CD4-positive, alpha-beta T cell (primary cell): ENCODE measurements at regions not wholly inside any gene's neighbourhood (a gene's known extent, or its start where the extent isn't known, plus 50 kb on each side); places are given as distances from the start of the nearest gene placed in this dataset.

Experiments used
- ATAC-seq: fragments of 200-7000 bp; cut with Tn5 transposase; one replicate; pipeline ENCODE4 v1.10.0; 2022; ENCODE audit warnings: mild to moderate bottlenecking; ENCODE audit not compliant: poor library complexity
- CTCF ChIA-PET: fragments of 350-600 bp; sonication (Branson Sonifier 250); formaldehyde crosslinking; loops from one replicate; lab custom pipeline; 2021; ENCODE audit warnings: antibody characterized with exemption, inconsistent platforms; lab: Charles Lee
- POLR2A ChIA-PET: fragments of 350-600 bp; sonication (Branson Sonifier 250); formaldehyde crosslinking; loops from one replicate; lab custom pipeline; 2021; ENCODE audit warnings: antibody characterized with exemption, inconsistent platforms; lab: Charles Lee
- DNase-seq, 14 experiments: peaks; one replicate each; pipeline ENCODE4 v3.0.0-alpha.2; 2013 to 2020; ENCODE audit warnings: mixed read lengths in 2 of 14
- H3K27ac ChIP-seq, 2 donors: one replicate each; pipeline versions ENCODE4 v1.5.1 to v1.7.0; 2013; ENCODE audit warnings: low read length in 2 of 2, low read depth in 1 of 2, mild to moderate bottlenecking in 1 of 2
- H3K27me3 ChIP-seq, 2 experiments: 1 replicate in 1 of 2; 2 replicates in 1 of 2; pipeline versions ENCODE4 v1.6.1 to v1.7.0; 2013; ENCODE audit warnings: low read length in 2 of 2, control low read depth in 1 of 2, mild to moderate bottlenecking in 1 of 2, moderate library complexity in 1 of 2; ENCODE audit not compliant: insufficient read depth in 2 of 2, control insufficient read depth in 1 of 2
- H3K36me3 ChIP-seq: one replicate; pipeline ENCODE4 v1.6.1; 2013; ENCODE audit warnings: low read length, control low read depth; ENCODE audit not compliant: insufficient read depth
- H3K4me1 ChIP-seq: one replicate; pipeline ENCODE4 v1.6.1; 2013; ENCODE audit warnings: low read length, control low read depth; ENCODE audit not compliant: insufficient read depth
- H3K4me3 ChIP-seq: one replicate; pipeline ENCODE4 v1.5.1; 2013; ENCODE audit warnings: mild to moderate bottlenecking, low read length, moderate library complexity
- H3K9me3 ChIP-seq, 2 experiments: 1 replicate in 1 of 2; 2 replicates in 1 of 2; pipeline versions ENCODE4 v1.6.1 to v1.7.0; 2013; ENCODE audit warnings: low read length in 2 of 2, mild to moderate bottlenecking in 2 of 2, control low read depth in 1 of 2, moderate library complexity in 1 of 2; ENCODE audit not compliant: control insufficient read depth in 1 of 2, insufficient read depth in 1 of 2
- H3K27ac Mint-ChIP-seq: one replicate; pipeline ENCODE4 v1.8.0; 2020; ENCODE audit warnings: mixed read lengths
- H3K27me3 Mint-ChIP-seq: one replicate; pipeline ENCODE4 v1.8.0; 2021; ENCODE audit warnings: mixed read lengths
- H3K36me3 Mint-ChIP-seq: one replicate; pipeline ENCODE4 v1.8.0; 2021; ENCODE audit warnings: low read depth, mixed read lengths
- H3K4me1 Mint-ChIP-seq: one replicate; pipeline ENCODE4 v1.8.0; 2021; ENCODE audit warnings: low read depth, mixed read lengths
- H3K4me3 Mint-ChIP-seq: one replicate; pipeline ENCODE4 v1.8.0; 2020; ENCODE audit warnings: mild to moderate bottlenecking, mixed read lengths
- H3K9me3 Mint-ChIP-seq: one replicate; pipeline ENCODE4 v1.8.0; 2020; ENCODE audit warnings: mixed read lengths
- intact Hi-C, 2 experiments: fragments of 100-400 bp; cut with DNase I in 1 of 2; cut with micrococcal nuclease in 1 of 2; formaldehyde crosslinking; loops; one replicate each; pipeline versions ENCODE4 v1.15.1 to v1.9.0; 2023 to 2025; cut with DNase I, micrococcal nuclease
- TF ChIP-seq, protein P1 (sequence below): fragments of 200-600 bp; IDR thresholded peaks from one replicate; pipeline ENCODE4 v1.8.0; 2022; ENCODE audit warnings: antibody characterized with exemption, mild to moderate bottlenecking

DNA sequence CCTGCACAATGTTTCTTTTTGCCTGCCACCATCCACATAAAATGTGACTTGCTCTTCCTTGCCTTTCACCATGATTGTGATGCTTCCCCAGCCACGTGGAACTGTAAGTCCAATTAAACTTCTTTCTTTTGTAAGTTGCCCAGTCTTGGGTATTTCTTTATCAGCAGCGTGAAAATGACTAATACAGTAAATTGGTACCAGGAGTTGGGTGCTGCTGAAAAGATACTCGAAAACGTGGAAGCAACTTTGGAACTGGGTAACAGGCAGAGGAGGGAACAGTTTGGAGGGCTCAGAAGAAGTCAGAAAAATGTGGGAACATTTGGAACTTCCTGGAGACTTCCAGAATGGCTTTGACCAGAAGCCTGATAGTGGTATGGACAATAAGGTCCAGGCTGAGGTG lies 425.3 kb downstream of the GPATCH2 start:
- Histone ChIP-seq H3K9me3 (peaks cover 0 to 11% of the 10 kb centered on the region in 2 experiments), H3K4me1 (no peaks in the 10 kb centered on the region), H3K36me3 (no peaks in the 10 kb centered on the region), H3K4me3 (no peak overlapping the region), H3K27ac (no peak overlapping the region), H3K27me3 (no peaks in the 10 kb centered on the region)
- Mint-ChIP-seq H3K27me3 (no peaks in the 10 kb centered on the region), H3K4me1 (no peaks in the 10 kb centered on the region), H3K4me3 (no peak overlapping the region), H3K36me3 (no peaks in the 10 kb centered on the region), H3K9me3 (peaks cover 3% of the 10 kb centered on the region), H3K27ac (no peak overlapping the region)
- no peak for ATAC-seq
- no peak for DNase-seq
- CTCF ChIA-PET = no interaction called here
- intact Hi-C loops = no loop called here
- TF ChIP-seq, protein P1, sequence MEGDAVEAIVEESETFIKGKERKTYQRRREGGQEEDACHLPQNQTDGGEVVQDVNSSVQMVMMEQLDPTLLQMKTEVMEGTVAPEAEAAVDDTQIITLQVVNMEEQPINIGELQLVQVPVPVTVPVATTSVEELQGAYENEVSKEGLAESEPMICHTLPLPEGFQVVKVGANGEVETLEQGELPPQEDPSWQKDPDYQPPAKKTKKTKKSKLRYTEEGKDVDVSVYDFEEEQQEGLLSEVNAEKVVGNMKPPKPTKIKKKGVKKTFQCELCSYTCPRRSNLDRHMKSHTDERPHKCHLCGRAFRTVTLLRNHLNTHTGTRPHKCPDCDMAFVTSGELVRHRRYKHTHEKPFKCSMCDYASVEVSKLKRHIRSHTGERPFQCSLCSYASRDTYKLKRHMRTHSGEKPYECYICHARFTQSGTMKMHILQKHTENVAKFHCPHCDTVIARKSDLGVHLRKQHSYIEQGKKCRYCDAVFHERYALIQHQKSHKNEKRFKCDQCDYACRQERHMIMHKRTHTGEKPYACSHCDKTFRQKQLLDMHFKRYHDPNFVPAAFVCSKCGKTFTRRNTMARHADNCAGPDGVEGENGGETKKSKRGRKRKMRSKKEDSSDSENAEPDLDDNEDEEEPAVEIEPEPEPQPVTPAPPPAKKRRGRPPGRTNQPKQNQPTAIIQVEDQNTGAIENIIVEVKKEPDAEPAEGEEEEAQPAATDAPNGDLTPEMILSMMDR = no peak
- POLR2A ChIA-PET = no interaction called here

DNA sequence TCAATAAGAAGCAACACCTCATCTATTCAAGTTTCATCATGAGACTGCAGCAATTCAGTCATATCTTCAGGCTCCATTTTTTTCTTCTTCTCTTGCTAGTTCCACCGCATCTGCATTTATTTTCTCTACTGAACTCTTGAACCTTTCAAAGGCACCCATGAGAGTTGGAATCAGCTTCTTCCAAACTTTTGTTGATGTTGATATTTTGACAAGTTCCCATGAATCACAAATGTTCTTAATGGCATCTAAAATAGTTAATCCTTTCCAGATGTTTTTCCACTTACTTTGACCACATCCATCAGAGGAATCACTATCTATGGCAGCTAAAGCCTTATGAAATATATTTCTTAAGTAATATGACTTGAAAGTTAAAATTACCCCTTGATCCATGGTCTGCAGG lies 434.3 kb downstream of the GPATCH2 start:
- no peak for ATAC-seq
- H3K4me3 Mint-ChIP-seq = no peak overlapping the region

DNA sequence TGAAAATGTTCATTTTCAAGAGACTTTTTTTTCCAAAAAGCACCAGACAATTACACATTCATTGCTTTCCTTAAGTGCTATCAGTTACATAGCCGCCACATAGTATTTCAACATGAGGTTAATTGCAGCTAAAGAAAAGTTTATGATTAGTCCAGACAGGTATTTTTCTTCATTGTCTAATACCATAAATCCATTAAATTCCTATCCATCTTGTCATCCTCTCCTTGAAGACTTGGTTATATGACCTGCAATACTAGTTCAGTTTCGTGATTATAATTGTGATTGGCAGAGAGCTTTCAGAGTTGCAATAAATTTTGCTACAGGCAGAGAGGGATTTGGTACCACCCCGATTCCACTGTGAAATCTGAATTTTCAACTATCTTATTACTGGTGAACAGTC lies 437.7 kb downstream of the GPATCH2 start:
- ChIA-PET POLR2A (no interaction called here), CTCF (no interaction called here)
- H3K36me3 Mint-ChIP-seq = no peaks in the 10 kb centered on the region

More for the DNA sequence above, 434.3 kb downstream of the GPATCH2 start:
- no peak overlapping the region for H3K4me3 ChIP-seq
- H3K36me3 ChIP-seq = no peaks in the 10 kb centered on the region
- intact Hi-C loops = no loop called here
- H3K27ac ChIP-seq = no peak overlapping the region
- TF ChIP-seq, protein P1 = no peak
- ChIA-PET CTCF (no interaction called here), POLR2A (no interaction called here)
- Mint-ChIP-seq H3K4me1 (no peaks in the 10 kb centered on the region), H3K27ac (no peak overlapping the region), H3K27me3 (no peaks in the 10 kb centered on the region), H3K36me3 (no peaks in the 10 kb centered on the region), H3K9me3 (peaks cover 3% of the 10 kb centered on the region)
- peaks cover 0 to 4% of the 10 kb centered on the region in 2 experiments for H3K9me3 ChIP-seq
- no peaks in the 10 kb centered on the region for H3K4me1 ChIP-seq
- H3K27me3 ChIP-seq = no peaks in the 10 kb centered on the region
- DNase-seq = no peak

More for the DNA sequence above, 437.7 kb downstream of the GPATCH2 start:
- Mint-ChIP-seq H3K4me3 (no peak overlapping the region), H3K27me3 (no peaks in the 10 kb centered on the region), H3K9me3 (peaks cover 9% of the 10 kb centered on the region), H3K4me1 (no peaks in the 10 kb centered on the region), H3K27ac (no peak overlapping the region)
- no peak for ATAC-seq
- no peaks in the 10 kb centered on the region for H3K27me3 ChIP-seq
- no peaks in the 10 kb centered on the region for H3K4me1 ChIP-seq
- no peak overlapping the region for H3K27ac ChIP-seq
- H3K4me3 ChIP-seq = no peak overlapping the region
- peaks cover 0 to 4% of the 10 kb centered on the region in 2 experiments for H3K9me3 ChIP-seq
- TF ChIP-seq, protein P1 = no peak
- intact Hi-C loops = no loop called here
- no peaks in the 10 kb centered on the region for H3K36me3 ChIP-seq
- no peak for DNase-seq
